ENCODE measurements at regions not wholly inside any gene's neighbourhood (a gene's known extent, or its start where the extent isn't known, plus 50 kb on each side); places are given as distances from the start of the nearest gene placed in this dataset.

- RAD21 ChIA-PET (ENCODE audit: low non-redundant PET in 1 of 2, low total read pairs in 2 of 2, uncharacterized antibody in 2 of 2, unreplicated experiment in 2 of 2), result no interaction called here
- Histone ChIP-seq H3K4me3 (replicated peaks in 1 of 2; ENCODE audit: low read depth in 1 of 2, low read length in 2 of 2) (no peak overlapping the region), H3K27me3 (ENCODE audit: insufficient read depth, low read length) (no peaks in the 10 kb centered on the region), H3K9me2 (ENCODE audit: insufficient read depth) (no peaks in the 10 kb centered on the region), H3K9me3 (ENCODE audit: control insufficient read depth in 1 of 2, insufficient read depth in 1 of 2, low read depth in 1 of 2, low read length in 2 of 2) (no peaks in the 10 kb centered on the region), H2AFZ (ENCODE audit: low read depth, low read length, poor library complexity, severe bottlenecking) (no peak overlapping the region), H4K20me1 (ENCODE audit: insufficient read depth) (no peaks in the 10 kb centered on the region), H3K36me3 (ENCODE audit: control insufficient read depth in 1 of 2, insufficient read depth in 2 of 2, low read length in 2 of 2) (no peaks in the 10 kb centered on the region), H3K9ac (ENCODE audit: low read length) (no peak overlapping the region), H3K27ac (ENCODE audit: low read depth, low read length) (no peak overlapping the region), H3K4me2 (ENCODE audit: low read length) (no peak overlapping the region), H3K79me2 (ENCODE audit: insufficient read depth, low read length) (no peaks in the 10 kb centered on the region), H3K4me1 (ENCODE audit: control insufficient read depth in 1 of 2, insufficient read depth in 2 of 2, low read length in 2 of 2) (no peaks in the 10 kb centered on the region)
- intact Hi-C loops (cut with micrococcal nuclease), result no loop called here
- BruUV-seq (replicated peaks), result no TSS peak
- no peak for DNase-seq (ENCODE audit: low read depth, low spot score)
- CTCF ChIA-PET, result no interaction called here
- no peak for ATAC-seq
- TF ChIP-seq ZNF274 (IDR thresholded peaks at IDR 0.05; ENCODE audit: low read depth, low read length) (no peak), FOSL1 (IDR thresholded peaks at IDR 0.05; ENCODE audit: low read depth) (no peak), ZFX (IDR thresholded peaks at IDR 0.05) (no peak), POLR2A (IDR thresholded peaks at IDR 0.05; ENCODE audit: borderline replicate concordance, extremely low read depth, insufficient read depth, insufficient read length) (no peak), TCF7L2 (IDR thresholded peaks at IDR 0.05; ENCODE audit: borderline replicate concordance, extremely low read depth, insufficient read depth, insufficient read length) (no peak), JUND (IDR thresholded peaks at IDR 0.05) (no peak), EZH2phosphoT487 (IDR thresholded peaks at IDR 0.05; ENCODE audit: borderline replicate concordance) (no peak), SIN3A (IDR thresholded peaks at IDR 0.05; ENCODE audit: low read depth) (no peak), CTCF (IDR thresholded peaks at IDR 0.05 in 2 of 3, conservative IDR thresholded peaks at IDR 0.05 in 1 of 3; ENCODE audit: borderline replicate concordance in 1 of 3, insufficient read depth in 1 of 3, low read depth in 2 of 3, low read length in 2 of 3) (no peak), POLR2AphosphoS5 (IDR thresholded peaks at IDR 0.05; ENCODE audit: low read depth, low read length) (no peak)
- POLR2A ChIA-PET, result no interaction called here
Observed at GRCh38 chr5:104817127-104817526, 1254.5 kb upstream of the NUDT12 start.

GRCh38 chr5:104815212-104815611 is 1252.6 kb upstream of the NUDT12 start:
- H3K4me2 ChIP-seq (ENCODE audit: low read length), result no peak overlapping the region
- no peaks in the 10 kb centered on the region for H3K27me3 ChIP-seq (ENCODE audit: insufficient read depth, low read length)
- no peak overlapping the region for H3K4me3 ChIP-seq (replicated peaks in 1 of 2; ENCODE audit: low read depth in 1 of 2, low read length in 2 of 2)
- no peaks in the 10 kb centered on the region for H3K9me2 ChIP-seq (ENCODE audit: insufficient read depth)
- BruUV-seq (replicated peaks), result no TSS peak
- TF ChIP-seq EGR1 (IDR thresholded peaks at IDR 0.05; ENCODE audit: low read depth), result no peak
- TF ChIP-seq CBX3 (IDR thresholded peaks at IDR 0.05; ENCODE audit: low read depth), result no peak
- TF ChIP-seq RAD21 (IDR thresholded peaks at IDR 0.05; ENCODE audit: low read depth), result no peak
- no peak for TF ChIP-seq ELF1 (IDR thresholded peaks at IDR 0.05; ENCODE audit: borderline replicate concordance, low read depth)
- TF ChIP-seq MAX (IDR thresholded peaks at IDR 0.05), result no peak
- TF ChIP-seq EZH2 (IDR thresholded peaks at IDR 0.05), result no peak
- ATAC-seq, result no peak
- H3K4me1 ChIP-seq (ENCODE audit: control insufficient read depth in 1 of 2, insufficient read depth in 2 of 2, low read length in 2 of 2), result no peaks in the 10 kb centered on the region
- no peaks in the 10 kb centered on the region for H3K36me3 ChIP-seq (ENCODE audit: control insufficient read depth in 1 of 2, insufficient read depth in 2 of 2, low read length in 2 of 2)
- H3K9me3 ChIP-seq (ENCODE audit: control insufficient read depth in 1 of 2, insufficient read depth in 1 of 2, low read depth in 1 of 2, low read length in 2 of 2), result no peaks in the 10 kb centered on the region
- DNase-seq (ENCODE audit: low read depth, low spot score), result no peak
- intact Hi-C loops (cut with micrococcal nuclease), result no loop called here
- no peaks in the 10 kb centered on the region for H3K79me2 ChIP-seq (ENCODE audit: insufficient read depth, low read length)
- no peaks in the 10 kb centered on the region for H4K20me1 ChIP-seq (ENCODE audit: insufficient read depth)
- no peak overlapping the region for H3K27ac ChIP-seq (ENCODE audit: low read depth, low read length)
- H3K9ac ChIP-seq (ENCODE audit: low read length), result no peak overlapping the region
- no peak overlapping the region for H2AFZ ChIP-seq (ENCODE audit: low read depth, low read length, poor library complexity, severe bottlenecking)
- ChIA-PET POLR2A (no interaction called here), CTCF (no interaction called here), RAD21 (ENCODE audit: low non-redundant PET in 1 of 2, low total read pairs in 2 of 2, uncharacterized antibody in 2 of 2, unreplicated experiment in 2 of 2) (no interaction called here)

All from HCT116 (cell line).